ENCODE measurements at regions not wholly inside any gene's neighbourhood (a gene's known extent, or its start where the extent isn't known, plus 50 kb on each side); places are given as distances from the start of the nearest gene placed in this dataset.
"Not testable (repeated sequence)": the region's sequence is repeated elsewhere in the genome, so short reads cannot be mapped to it uniquely, and the experiment has no call there.

DNA sequence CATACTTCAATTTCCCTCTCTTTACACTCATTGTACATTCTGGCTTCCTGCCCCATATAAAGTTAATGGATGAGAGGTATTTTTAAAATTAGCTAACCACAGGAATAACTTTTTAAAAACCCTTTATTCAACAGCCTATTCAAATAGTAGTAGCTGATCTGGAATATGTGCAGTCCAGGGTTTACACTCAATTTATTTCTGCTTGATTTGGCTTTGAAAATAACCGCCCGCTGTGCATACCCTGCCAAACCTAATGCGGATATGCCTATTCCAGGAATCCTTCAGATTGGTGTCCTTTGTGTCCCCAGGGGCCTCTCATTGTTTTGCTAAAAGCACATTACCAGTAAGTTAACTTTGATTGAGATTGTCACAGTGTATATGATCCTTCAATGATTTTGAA lies 1686.2 kb downstream of the PLA2G4A start:
- no peak for DNase-seq

DNA sequence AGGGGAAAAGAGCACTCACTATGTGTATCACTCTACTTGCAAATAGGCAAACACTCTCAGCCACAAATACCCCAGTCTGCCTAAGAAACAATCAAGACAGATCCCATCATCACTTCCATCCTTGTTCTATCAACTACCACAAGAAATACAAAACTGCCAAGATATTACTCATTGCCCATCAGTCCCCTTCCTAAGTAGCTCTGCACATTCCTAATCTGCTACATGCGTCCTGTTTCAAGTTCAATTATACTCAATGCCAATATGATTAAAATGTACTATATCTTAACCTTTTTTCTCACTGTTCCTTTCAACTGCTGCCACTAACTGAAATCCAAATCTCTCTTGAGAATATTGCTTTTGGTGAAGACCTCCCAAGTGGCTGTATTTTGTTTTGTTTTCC lies 1688.4 kb downstream of the PLA2G4A start:
- DNase-seq = no peak

DNA sequence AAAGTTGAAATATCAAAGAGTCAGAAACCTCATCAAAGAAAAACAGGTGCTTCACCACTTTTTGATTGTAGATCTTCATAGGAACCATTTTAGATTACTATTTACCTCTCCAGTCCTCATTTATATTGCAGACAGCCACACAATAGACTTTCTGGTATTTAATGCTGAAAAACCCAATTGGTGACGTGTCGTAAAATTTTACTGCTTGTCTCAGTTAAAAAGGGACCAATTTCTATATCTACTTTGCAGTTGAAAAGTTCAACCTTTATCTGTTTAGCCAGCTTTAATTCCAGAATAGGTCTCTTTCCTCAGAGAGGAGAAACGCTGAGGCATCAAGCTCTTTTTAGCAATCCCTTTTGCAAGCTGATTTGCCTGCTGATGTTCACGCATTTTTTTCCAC lies 1722.4 kb downstream of the PLA2G4A start:
- DNase-seq = no peak

DNA sequence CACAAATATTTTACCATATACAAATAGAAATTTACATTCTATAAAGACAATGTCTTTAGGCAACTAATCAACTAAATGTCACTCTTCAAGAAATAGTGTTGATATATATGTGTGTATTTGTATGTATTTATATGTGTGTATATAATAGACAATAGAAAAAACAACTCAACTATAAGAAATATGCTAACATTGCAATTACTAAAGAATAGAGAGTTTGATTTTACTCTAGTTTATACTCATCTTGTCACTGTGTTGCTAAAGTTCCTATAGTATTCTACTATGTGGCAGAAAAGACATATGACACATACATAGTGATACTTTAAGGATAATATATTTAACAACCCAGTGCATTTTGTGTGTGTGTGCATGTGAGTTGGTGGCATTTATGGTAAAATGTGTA lies 1728.3 kb downstream of the PLA2G4A start:
- DNase-seq = no peak

DNA sequence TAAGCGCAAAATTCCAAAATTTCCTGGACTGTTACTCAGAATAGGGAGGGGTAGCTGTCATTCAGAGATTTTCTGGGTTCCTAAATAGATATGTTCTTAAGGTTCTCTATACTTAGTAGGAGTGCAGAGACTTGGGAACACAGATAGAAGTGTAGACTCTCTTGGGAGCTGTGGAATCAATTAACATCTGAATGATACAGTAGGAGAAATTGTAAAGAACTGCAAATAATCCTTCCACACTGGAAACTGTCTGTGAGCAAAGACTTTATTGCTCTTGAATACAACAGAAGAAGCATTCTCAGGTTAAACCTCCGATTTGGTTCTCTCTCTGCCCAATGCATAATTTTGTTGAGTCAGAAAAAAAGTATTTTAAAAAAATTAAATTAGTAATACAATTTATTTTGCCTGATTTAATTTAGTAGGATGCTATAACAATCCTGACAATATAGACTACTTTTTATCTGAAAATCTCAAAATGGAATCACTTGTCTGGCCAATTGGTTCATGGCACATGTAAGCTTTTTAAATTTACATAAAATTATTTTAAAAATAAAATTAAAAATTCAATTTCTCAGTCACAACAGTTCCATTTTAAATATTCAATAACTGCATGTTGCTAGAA lies 1754.3 kb downstream of the PLA2G4A start:
- DNase-seq = no peak

- no peak for DNase-seq
Observed at GRCh38 chr1:188584119-188584518, 1755.4 kb downstream of the PLA2G4A start.

GRCh38 chr1:188590641-188591040 lies 1761.9 kb downstream of the PLA2G4A start:
- no peak for DNase-seq

GRCh38 chr1:188594542-188595235 lies 1765.9 kb downstream of the PLA2G4A start:
- no peak for DNase-seq

- no peak for DNase-seq
Observed at GRCh38 chr1:188599313-188599712, 1770.6 kb downstream of the PLA2G4A start.

DNA sequence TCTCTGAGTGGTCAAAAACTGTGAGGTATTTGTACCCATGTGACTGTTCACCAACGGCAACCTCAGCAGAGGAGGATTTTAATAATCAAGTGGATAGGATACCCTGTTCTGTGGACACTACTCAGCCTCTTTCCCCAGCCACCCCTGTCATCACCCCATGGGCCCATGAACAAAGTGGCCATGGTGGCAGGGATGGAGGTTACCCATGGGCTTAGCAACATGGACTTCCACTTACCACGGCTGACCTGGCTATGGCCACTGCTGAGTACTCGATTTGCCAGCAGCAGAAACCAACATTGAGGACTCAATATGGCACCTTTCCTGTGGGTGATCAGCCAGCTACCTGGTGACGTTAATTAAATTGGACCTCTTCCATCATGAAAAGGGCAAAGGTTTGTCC lies 1782.7 kb downstream of the PLA2G4A start:
- no peak for DNase-seq

- no peak for DNase-seq
Observed at GRCh38 chr1:188615321-188615720, 1786.6 kb downstream of the PLA2G4A start.

- no peak for DNase-seq
Observed at GRCh38 chr1:188620236-188620635, 1791.5 kb downstream of the PLA2G4A start.

GRCh38 chr1:188641566-188642211 lies 1812.9 kb downstream of the PLA2G4A start:
- DNase-seq = no peak

- DNase-seq = no peak
Observed at GRCh38 chr1:188642704-188643103, 1814.0 kb downstream of the PLA2G4A start.

DNA sequence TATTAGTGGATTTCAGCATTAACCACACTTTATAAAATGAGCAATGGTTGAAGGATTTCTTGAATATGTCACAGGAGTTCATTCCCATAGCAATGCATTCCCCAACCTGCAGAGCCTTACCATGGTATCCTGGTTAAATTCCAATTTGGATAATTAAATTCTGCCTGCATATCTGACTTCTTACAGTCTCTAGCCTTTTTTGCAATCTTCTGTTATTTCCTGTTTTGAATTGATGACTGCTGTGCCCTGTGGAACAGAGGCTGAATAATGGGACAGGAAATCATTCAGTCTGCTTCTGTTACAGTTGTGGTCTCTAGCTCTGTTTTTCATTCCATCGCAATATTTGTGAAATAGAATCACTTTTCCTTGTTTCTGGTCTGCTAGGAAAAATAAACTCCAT lies 1823.9 kb downstream of the PLA2G4A start:
- no peak for DNase-seq

DNA sequence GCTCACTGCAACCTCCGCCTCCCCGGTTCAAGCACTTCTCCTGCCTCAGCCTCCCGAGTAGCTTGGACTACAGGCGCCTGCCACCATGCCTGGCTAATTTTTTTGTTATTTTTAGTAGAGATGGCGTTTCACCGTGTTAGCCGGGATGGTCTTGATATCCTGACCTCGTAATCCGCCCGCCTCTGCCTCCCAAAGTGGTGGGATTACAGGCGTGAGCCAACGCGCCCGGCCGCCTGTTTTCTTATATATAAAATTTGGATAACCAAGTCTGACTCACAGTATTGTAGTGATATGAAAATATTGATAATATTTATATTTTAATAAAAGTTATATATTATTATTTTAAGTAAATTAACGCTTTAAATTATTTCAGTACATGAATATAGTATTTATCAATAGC lies 1821.7 kb downstream of the BRINP3 start:
- not testable (repeated sequence) for DNase-seq

DNA sequence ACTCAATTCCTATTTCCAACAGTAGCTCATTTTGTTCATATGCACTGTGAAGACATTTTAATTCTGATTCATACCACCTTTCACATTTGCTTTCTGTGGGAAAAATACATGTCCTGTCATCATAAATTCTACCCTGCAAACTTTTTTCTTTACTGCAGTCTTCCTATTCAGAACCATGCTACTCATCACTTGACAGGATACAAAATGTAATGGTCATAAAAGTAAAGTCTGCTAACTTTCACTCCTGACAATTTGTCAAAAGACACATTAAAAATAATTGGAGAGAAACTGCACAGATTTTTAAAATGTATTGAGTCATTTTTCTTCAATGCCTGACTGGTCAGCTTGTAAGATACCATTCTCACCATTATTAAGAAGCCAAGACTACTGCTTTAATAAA lies 1817.1 kb downstream of the BRINP3 start:
- DNase-seq = no peak

GRCh38 chr1:188665477-188665876 lies 1812.2 kb downstream of the BRINP3 start:
- DNase-seq = no peak

DNA sequence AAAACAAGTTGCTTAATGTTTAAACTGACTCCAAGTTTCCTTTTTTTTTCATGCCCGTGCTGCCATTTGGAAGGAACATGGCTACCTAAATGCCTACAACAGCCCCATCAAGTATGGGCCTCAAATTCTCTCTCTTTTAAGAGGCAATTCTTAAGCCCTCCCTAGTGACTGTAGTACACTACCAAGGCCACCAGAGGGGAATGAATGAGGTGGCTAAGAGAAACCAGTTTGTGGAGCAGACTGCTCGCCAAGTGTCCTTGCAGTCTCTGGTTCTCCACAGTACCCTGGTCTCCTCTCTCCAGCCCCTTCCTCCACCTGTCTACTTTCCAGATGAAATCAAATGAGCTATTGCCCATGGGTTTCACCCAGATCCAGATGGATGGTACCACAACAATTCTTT lies 1809.6 kb downstream of the BRINP3 start:
- no peak for DNase-seq

DNA sequence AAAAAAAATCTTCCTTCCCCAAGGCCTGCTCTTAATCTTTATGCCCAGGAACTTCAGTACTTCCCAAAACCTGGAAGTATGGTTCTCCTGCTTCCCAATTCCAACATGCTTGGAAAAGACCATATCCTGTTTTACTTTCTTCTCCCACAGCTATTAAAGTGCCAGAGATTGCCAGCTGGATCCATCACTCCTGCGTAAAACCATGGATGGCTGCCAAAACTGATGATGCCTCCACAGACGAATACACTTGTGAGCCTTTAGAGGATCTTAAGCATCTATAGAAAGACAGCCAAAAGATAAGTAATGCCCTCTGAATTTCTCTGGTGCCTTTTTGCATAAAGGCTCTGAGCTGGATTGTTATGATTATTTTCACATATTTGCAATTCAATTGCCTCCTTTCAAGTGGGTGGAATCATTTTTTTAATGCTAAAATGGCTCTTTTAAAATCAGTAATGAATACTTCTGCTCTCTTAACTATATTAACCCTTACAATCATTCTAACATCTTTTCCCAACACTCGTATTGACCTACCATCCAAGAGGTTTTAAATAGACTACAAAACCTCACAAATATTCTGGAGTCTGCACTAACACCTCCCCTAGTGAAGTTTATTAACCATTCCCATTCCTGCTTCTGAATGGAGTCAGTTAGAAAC lies 1807.8 kb downstream of the BRINP3 start:
- peak in 1 of 51 donors; percentile 0 for DNase-seq

DNA sequence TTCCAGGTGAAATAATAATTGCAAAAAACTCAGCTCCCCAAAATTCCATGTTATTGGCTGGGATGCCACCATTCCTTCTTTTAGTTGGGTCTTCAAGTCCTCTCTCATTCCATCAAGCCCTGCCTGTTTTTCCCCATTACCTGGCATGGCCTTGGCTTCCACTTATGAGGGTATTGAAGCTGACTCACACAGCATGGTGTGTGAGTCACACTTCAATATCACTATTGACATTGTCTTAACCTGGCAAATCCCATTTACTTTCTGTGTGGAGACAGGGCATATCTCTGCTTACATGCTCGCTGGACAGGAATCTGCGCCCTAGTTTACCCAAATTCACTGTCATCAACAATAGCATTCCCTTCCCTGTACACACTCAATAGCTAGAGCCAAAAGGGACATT lies 1806.8 kb downstream of the BRINP3 start:
- no peak for DNase-seq

DNA sequence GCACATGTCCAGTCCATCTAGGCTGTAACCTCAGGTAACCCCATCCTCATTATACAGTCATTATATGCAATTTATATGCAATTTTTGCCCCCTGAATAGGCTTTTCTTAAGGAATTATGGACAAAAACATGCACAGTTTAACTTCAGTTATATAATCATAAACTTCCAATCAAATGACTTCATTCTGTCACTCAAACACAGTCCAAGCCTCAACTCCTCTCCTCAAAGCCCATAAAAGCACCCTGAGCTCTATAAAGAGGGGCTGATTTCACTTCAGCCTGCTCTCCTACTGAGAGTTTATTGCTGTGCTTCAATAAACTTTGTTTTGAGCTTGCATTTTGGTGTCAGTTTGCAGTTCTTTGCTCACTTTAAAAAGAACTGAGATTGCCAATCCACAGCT lies 1805.5 kb downstream of the BRINP3 start:
- no peak for DNase-seq

GRCh38 chr1:188689542-188689941 lies 1788.1 kb downstream of the BRINP3 start:
- DNase-seq = peak in 1 of 51 donors; percentile 1
